GM10248 (cell line): ENCODE measurements at regions not wholly inside any gene's neighbourhood (a gene's known extent, or its start where the extent isn't known, plus 50 kb on each side); places are given as distances from the start of the nearest gene placed in this dataset.

Source experiments
- CTCF ChIA-PET: fragments of 300-600 bp; sonication (Branson Sonifier 250); formaldehyde crosslinking; extraction: SDS; loops from one replicate; lab custom pipeline; 2021; ENCODE audit warnings: antibody characterized with exemption; lab: Yijun Ruan, JAX
- POLR2A ChIA-PET: fragments of 350-650 bp; sonication (Branson Sonifier 250); formaldehyde crosslinking; extraction: SDS; loops from one replicate; lab custom pipeline; 2020; ENCODE audit warnings: antibody characterized with exemption; lab: Yijun Ruan, JAX
- DNase-seq: peaks from one replicate; pipeline ENCODE4 v3.0.0; 2012; ENCODE audit errors: extremely low spot score
- TF ChIP-seq, protein P1 (sequence below): IDR thresholded peaks from 2 replicates; pipeline ENCODE4 v1.5.1; 2012; ENCODE audit warnings: mild to moderate bottlenecking, low read depth; ENCODE audit errors: extremely low read depth, missing control alignments, control extremely low read depth

DNA sequence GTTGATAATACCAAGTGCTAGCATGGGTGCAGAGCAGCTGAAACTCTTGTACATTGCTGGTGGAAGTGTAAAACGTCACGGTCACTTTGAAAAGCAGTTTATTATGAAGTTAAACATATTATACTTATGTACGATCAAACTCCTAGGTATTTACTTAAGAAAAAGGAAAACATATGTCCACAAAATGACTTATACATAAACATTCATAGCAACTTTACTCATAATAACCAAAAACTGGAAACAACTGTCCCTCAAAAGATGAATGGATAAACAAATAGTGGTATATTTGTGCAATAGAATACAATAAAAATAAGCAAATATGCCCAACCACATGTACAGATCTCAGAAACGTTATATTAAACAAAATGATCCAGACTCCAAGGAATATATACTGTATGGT lies 92.3 kb upstream of the TRIO start:
- ChIA-PET CTCF (no interaction called here), POLR2A (no interaction called here)
- TF ChIP-seq, protein P1, sequence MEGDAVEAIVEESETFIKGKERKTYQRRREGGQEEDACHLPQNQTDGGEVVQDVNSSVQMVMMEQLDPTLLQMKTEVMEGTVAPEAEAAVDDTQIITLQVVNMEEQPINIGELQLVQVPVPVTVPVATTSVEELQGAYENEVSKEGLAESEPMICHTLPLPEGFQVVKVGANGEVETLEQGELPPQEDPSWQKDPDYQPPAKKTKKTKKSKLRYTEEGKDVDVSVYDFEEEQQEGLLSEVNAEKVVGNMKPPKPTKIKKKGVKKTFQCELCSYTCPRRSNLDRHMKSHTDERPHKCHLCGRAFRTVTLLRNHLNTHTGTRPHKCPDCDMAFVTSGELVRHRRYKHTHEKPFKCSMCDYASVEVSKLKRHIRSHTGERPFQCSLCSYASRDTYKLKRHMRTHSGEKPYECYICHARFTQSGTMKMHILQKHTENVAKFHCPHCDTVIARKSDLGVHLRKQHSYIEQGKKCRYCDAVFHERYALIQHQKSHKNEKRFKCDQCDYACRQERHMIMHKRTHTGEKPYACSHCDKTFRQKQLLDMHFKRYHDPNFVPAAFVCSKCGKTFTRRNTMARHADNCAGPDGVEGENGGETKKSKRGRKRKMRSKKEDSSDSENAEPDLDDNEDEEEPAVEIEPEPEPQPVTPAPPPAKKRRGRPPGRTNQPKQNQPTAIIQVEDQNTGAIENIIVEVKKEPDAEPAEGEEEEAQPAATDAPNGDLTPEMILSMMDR: no peak
- DNase-seq: no peak

DNA sequence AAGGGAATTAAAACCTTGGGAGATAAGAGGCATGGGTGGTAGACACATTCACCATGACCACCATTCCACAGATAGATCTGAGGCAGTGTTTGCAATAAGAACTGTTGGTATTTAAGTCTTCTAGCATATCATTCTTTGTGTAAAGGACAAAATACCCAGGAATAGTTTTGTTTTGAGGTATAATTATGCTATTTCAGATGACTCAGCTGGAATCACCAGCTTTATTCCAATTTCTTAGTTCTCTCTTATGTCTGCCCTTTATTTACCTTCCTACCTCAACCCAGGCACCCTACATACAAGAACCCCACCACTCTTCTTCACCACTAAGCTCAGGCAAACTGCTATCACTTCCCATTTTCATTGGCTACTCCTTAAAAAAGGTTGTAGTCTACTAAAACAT lies 94.7 kb upstream of the TRIO start:
- ChIA-PET CTCF (no interaction called here), POLR2A (no interaction called here)
- TF ChIP-seq, protein P1: no peak
- no peak for DNase-seq

DNA sequence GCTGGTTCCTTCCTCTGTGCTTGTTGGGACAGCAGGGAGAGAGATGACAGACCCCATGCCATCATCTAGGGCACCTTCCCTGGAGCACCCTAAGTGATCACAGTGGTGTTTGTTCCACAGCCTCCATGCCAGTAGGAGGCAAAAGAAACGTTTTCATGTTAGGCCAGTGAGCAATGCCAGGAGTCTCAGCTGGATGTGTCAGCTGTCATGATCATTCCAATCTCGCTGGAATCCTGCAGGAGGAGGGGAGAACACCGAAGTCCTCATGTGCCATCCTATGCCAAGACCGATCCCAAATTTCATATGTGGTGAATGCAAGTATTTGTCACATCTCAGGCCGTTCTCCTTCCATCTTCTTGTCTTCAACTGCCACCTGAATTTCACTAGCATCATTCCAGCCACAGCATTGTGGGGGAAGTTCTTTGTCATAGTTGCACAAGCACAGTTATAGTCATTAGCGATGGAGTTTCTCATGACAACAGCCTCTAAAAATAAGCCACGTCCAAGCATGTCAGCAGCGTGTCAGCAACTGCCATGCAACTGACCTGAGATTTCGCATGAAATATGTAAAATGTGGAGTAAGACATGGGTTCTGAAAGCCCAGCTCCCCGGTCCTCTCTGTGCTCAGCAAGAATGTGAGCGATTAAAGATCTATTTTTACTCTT lies 97.2 kb upstream of the DNAH5 start:
- TF ChIP-seq, protein P1: no peak
- no peak for DNase-seq
- ChIA-PET POLR2A (no interaction called here), CTCF (no interaction called here)

DNA sequence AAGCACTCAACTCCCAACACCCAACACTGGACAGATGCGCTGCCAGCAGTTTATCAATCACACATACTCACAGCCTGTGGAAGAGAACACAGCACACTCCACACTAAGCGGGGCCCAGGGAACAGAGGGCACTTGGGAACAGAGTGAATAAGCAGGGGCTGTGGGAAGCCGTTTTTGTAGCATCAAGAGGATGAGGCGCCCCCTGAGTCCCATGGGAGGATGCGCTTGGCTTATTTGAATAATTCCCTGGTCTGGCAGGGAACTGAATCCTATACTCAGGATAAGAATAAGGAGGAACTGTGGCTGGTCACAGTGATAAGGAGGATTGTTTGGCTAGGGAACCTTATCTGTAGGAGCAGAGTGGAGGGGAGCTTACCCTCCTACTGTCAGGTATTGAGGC lies 96.1 kb upstream of the DNAH5 start:
- ChIA-PET POLR2A (no interaction called here), CTCF (no interaction called here)
- no peak for DNase-seq
- TF ChIP-seq, protein P1: no peak

DNA sequence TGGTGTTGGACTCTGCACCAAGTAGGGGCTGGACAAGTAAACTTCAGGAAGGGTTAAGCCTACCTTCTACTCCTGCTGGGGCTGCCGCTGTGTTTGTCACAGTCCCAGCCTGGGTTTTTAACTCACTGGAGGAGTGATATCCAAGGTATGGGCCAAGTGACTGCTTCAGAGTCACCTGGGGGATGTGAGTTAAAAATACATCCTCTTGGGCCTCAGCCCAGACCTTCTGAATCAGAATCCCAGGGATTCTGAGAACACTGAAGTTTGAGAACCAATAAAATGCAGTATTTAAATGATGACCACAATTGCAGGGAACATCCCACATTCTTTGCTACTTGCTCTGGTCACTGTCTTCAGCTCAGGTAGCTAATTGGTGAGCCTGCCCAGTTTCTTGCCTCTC lies 95.1 kb upstream of the DNAH5 start:
- ChIA-PET CTCF (no interaction called here), POLR2A (no interaction called here)
- TF ChIP-seq, protein P1: no peak
- no peak for DNase-seq

DNA sequence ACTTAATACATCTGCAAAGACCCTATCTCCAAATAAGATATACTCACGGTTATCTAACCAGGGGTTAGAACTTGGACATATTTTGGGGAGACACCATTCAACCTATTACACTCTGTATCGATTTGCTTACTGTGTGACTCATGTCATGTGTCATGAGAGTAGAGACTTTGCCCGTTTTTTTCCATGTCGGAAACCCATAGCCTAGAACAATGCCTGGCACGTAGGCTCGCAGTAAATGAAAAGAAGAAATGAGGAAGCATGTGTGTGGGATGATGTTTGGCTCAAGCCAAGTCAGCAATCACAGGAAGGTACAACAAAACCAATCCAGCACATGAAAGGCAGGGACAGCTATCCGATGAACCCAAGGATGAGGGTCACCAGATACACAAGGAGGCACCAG lies 94.6 kb upstream of the DNAH5 start:
- CTCF ChIA-PET: no interaction called here
- POLR2A ChIA-PET: no interaction called here
- DNase-seq: no peak
- TF ChIP-seq, protein P1: no peak
